Adrenal gland (tissue), 9 donors: ENCODE measurements at regions not wholly inside any gene's neighbourhood (a gene's known extent, or its start where the extent isn't known, plus 50 kb on each side); places are given as distances from the start of the nearest gene placed in this dataset.

ENCODE experiments used
- DNase-seq, 7 donors: peaks; one replicate each; pipeline ENCODE4 v3.0.0-alpha.2; 2019 to 2020
- H3K27ac ChIP-seq, 5 donors: fragments of 200-600 bp; sonication (generic) in 4 of 5; 1 replicate in 3 of 5; 2 replicates in 2 of 5; pipeline versions ENCODE4 v1.5.1 to v1.8.0; 2016 to 2020; ENCODE audit warnings: mild to moderate bottlenecking in 1 of 5
- H3K27me3 ChIP-seq: fragments of 200-600 bp; 2 replicates; pipeline ENCODE4 v1.8.0; 2021
- H3K36me3 ChIP-seq, 2 donors: fragments of 200-600 bp; replicated peaks in 1 of 2; 1 replicate in 1 of 2; 2 replicates in 1 of 2; pipeline versions ENCODE4 v1.5.1 to v1.8.0; 2018 to 2022
- H3K4me1 ChIP-seq, 2 donors: fragments of 200-600 bp; replicated peaks in 1 of 2; 1 replicate in 1 of 2; 2 replicates in 1 of 2; pipeline versions ENCODE4 v1.5.1 to v1.8.0; 2018 to 2021
- H3K4me3 ChIP-seq, 4 donors: fragments of 200-600 bp; sonication (generic) in 3 of 4; one replicate each; pipeline ENCODE4 v1.5.1; 2016 to 2018
- H3K9me3 ChIP-seq, 3 donors: fragments of 200-600 bp; sonication (generic) in 1 of 3; replicated peaks in 1 of 3; 1 replicate in 2 of 3; 2 replicates in 1 of 3; pipeline versions ENCODE4 v1.5.1 to v1.8.0; 2016 to 2021
- CTCF ChIP-seq, 6 experiments: fragments of 450-650 bp in 4 of 6; fragments of 200-600 bp in 2 of 6; sonication (generic) in 1 of 6; IDR thresholded peaks; 1 replicate in 5 of 6; 2 replicates in 1 of 6; pipeline versions ENCODE4 v1.5.1 to v1.8.0; 2016 to 2021; ENCODE audit warnings: antibody characterized with exemption in 6 of 6, mild to moderate bottlenecking in 2 of 6, moderate library complexity in 1 of 6
- POLR2A ChIP-seq, 2 donors: fragments of 450-650 bp; IDR thresholded peaks; one replicate each; pipeline ENCODE4 v1.6.1; 2017; ENCODE audit warnings: antibody characterized with exemption in 2 of 2, mild to moderate bottlenecking in 2 of 2, moderate library complexity in 1 of 2
- WGBS, 4 donors: extraction: QIAGEN DNeasy Blood & Tissue Kit in 2 of 4; methylation state at CpG; one replicate each; pipeline versions ENCODE4 v1.1.5 to v1.1.7; 2013 to 2017; 5-methylcytosine and 5-hydroxymethylcytosine counted together
- intact Hi-C, 2 donors: fragments of 100-400 bp; cut with DNase I; formaldehyde crosslinking; loops; one replicate each; pipeline versions ENCODE4 v1.14.1 to v1.15.0; 2022 to 2023
- donor health status: healthy with polysubstance abuse.
- donor health status: Bipolar disorder and iron deficiency.
- donor health status: DM: yes; HTN: yes; CAD: no.
- donor health status: DM: no; HTN: no; CAD: no.
- donor health status: DM: no; HTN: no; CAD: no.

GRCh38 chr4:182174979-182175378, 68.2 kb upstream of the TENM3 start:
- H3K4me1 ChIP-seq: no peaks in the 10 kb centered on the region
- H3K27ac ChIP-seq: no peak overlapping the region
- 83 to 90% (median 85%) methylated on average over 1 of the region's 1 CpG for WGBS, 4 donors
- DNase-seq: no peak
- no peaks in the 10 kb centered on the region for H3K27me3 ChIP-seq
- H3K4me3 ChIP-seq: no peak overlapping the region
- TF ChIP-seq CTCF (IDR thresholded peaks at IDR 0.05): no peak
- TF ChIP-seq POLR2A (IDR thresholded peaks at IDR 0.05): no peak
- no peaks in the 10 kb centered on the region for H3K36me3 ChIP-seq
- H3K9me3 ChIP-seq: no peaks in the 10 kb centered on the region
- intact Hi-C loops: no loop called here

GRCh38 chr4:182175788-182176519, 67.2 kb upstream of the TENM3 start:
- intact Hi-C loops: no loop called here
- WGBS, 4 donors: 83 to 88% (median 86%) methylated on average over 19 of the region's 19 CpGs
- H3K27me3 ChIP-seq: no peaks in the 10 kb centered on the region
- no peaks in the 10 kb centered on the region for H3K9me3 ChIP-seq
- no peaks in the 10 kb centered on the region for H3K36me3 ChIP-seq
- TF ChIP-seq CTCF (IDR thresholded peaks at IDR 0.05) (no peak), POLR2A (IDR thresholded peaks at IDR 0.05) (no peak)
- H3K4me3 ChIP-seq: no peak overlapping the region
- H3K4me1 ChIP-seq: no peaks in the 10 kb centered on the region
- DNase-seq: no peak
- no peak overlapping the region for H3K27ac ChIP-seq

- no peak overlapping the region for H3K27ac ChIP-seq
- no peak for DNase-seq
- H3K4me3 ChIP-seq: no peak overlapping the region
- H3K4me1 ChIP-seq: no peaks in the 10 kb centered on the region
- intact Hi-C loops: no loop called here
- H3K27me3 ChIP-seq: no peaks in the 10 kb centered on the region
- no peaks in the 10 kb centered on the region for H3K36me3 ChIP-seq
- TF ChIP-seq CTCF (IDR thresholded peaks at IDR 0.05): no peak
- WGBS, 4 donors: 89 to 93% (median 91%) methylated on average over 6 of the region's 6 CpGs
- no peaks in the 10 kb centered on the region for H3K9me3 ChIP-seq
Observed at GRCh38 chr4:182177166-182177565, 66.0 kb upstream of the TENM3 start.

- H3K9me3 ChIP-seq: no peaks in the 10 kb centered on the region
- 80 to 90% (median 84%) methylated on average over 1 of the region's 1 CpG for WGBS, 4 donors
- H3K4me1 ChIP-seq: no peaks in the 10 kb centered on the region
- no peak for TF ChIP-seq CTCF (IDR thresholded peaks at IDR 0.05)
- no peak for TF ChIP-seq POLR2A (IDR thresholded peaks at IDR 0.05)
- no peak for DNase-seq
- H3K4me3 ChIP-seq: no peak overlapping the region
- intact Hi-C loops: no loop called here
- H3K27me3 ChIP-seq: no peaks in the 10 kb centered on the region
- H3K27ac ChIP-seq: no peak overlapping the region
- no peaks in the 10 kb centered on the region for H3K36me3 ChIP-seq
Observed at GRCh38 chr4:182179105-182179504, 64.1 kb upstream of the TENM3 start.
